COLO668 (cell line): ENCODE measurements at regions not wholly inside any gene's neighbourhood (a gene's known extent, or its start where the extent isn't known, plus 50 kb on each side); places are given as distances from the start of the nearest gene placed in this dataset.

Source experiments
- DNase-seq: peaks from one replicate; lab custom pipeline; 2025; ENCODE audit not compliant: unreplicated experiment; lab: John Stamatoyannopoulos, UW

- DNase-seq: no peak
These were observed 436.6 kb downstream of the C4orf33 start for GRCh38 chr4:129532573-129532972.

- no peak for DNase-seq
These were observed 447.3 kb downstream of the C4orf33 start for GRCh38 chr4:129543299-129543698.

GRCh38 chr4:129545599-129546278, 449.8 kb downstream of the C4orf33 start:
- no peak for DNase-seq

GRCh38 chr4:129546531-129546930, 450.6 kb downstream of the C4orf33 start:
- no peak for DNase-seq

- DNase-seq: no peak
These were observed 454.4 kb downstream of the C4orf33 start for GRCh38 chr4:129550281-129550785.

- no peak for DNase-seq
These were observed 465.3 kb downstream of the C4orf33 start for GRCh38 chr4:129561280-129561679.

- DNase-seq: no peak
These were observed 466.1 kb downstream of the C4orf33 start for GRCh38 chr4:129561886-129562671.

GRCh38 chr4:129565214-129565613, 469.3 kb downstream of the C4orf33 start:
- no peak for DNase-seq

- DNase-seq: no peak
These were observed 474.4 kb downstream of the C4orf33 start for GRCh38 chr4:129570326-129570725.

- DNase-seq: no peak
These were observed 482.4 kb downstream of the C4orf33 start for GRCh38 chr4:129578336-129578735.

- DNase-seq: no peak
These were observed 485.4 kb downstream of the C4orf33 start for GRCh38 chr4:129581305-129581704.

- DNase-seq: no peak
These were observed 487.9 kb downstream of the C4orf33 start for GRCh38 chr4:129583868-129584267.

- DNase-seq: no peak
These were observed 502.6 kb downstream of the C4orf33 start for GRCh38 chr4:129598582-129598981.

- DNase-seq: no peak
These were observed 504.9 kb downstream of the C4orf33 start for GRCh38 chr4:129600898-129601297.

GRCh38 chr4:129602447-129602846, 506.5 kb downstream of the C4orf33 start:
- DNase-seq: no peak

- no peak for DNase-seq
These were observed 507.4 kb downstream of the C4orf33 start for GRCh38 chr4:129603241-129603931.

GRCh38 chr4:129604632-129605255, 508.8 kb downstream of the C4orf33 start:
- DNase-seq: no peak

GRCh38 chr4:129614611-129615010, 518.7 kb downstream of the C4orf33 start:
- no peak for DNase-seq

GRCh38 chr4:129622566-129622965, 526.6 kb downstream of the C4orf33 start:
- DNase-seq: no peak

- no peak for DNase-seq
These were observed 527.4 kb downstream of the C4orf33 start for GRCh38 chr4:129623233-129623875.

GRCh38 chr4:129641179-129641578, 545.2 kb downstream of the C4orf33 start:
- DNase-seq: peak; percentile 53
